ENCODE measurements at regions not wholly inside any gene's neighbourhood (a gene's known extent, or its start where the extent isn't known, plus 50 kb on each side); places are given as distances from the start of the nearest gene placed in this dataset.

DNA sequence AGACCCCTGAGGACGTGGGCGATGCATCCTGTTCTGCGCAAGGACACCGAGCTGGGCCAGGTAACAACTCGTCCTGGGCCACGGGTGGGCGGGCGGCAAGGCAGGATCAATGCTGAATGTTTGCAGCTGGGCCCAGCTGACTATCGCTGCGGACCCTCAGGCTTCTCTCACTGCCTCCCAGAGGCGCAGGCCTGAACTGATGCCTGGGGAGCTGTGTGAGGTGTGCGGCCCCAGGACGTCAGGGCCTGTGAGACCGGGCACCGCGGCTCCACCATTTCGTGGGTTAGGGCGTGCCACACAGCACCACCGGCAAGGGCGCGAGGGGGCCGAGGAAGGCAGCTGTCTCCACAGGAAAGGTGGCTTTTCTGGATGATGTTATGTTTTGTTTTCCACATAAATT lies 307.4 kb downstream of the NDUFA10 start:
- Histone ChIP-seq H3K36me3 (ENCODE audit: insufficient read depth, low read length) (no peaks in the 10 kb centered on the region), H3K4me1 (ENCODE audit: insufficient read depth, low read length) (no peaks in the 10 kb centered on the region), H3K9me3 (ENCODE audit: insufficient read depth, low read depth, low read length) (peaks cover 10% of the 10 kb centered on the region; the same call in 1 of the 2 replicates), H3K27ac (ENCODE audit: low read depth, low read length) (no peak overlapping the region), H3K4me3 (ENCODE audit: low read length) (no peak overlapping the region), H3K27me3 (ENCODE audit: insufficient read depth, low read length) (no peaks in the 10 kb centered on the region), H3K9ac (ENCODE audit: low read depth, low read length) (no peak overlapping the region)
- WGBS, result 94% methylated on average over 22 of the region's 22 CpGs

DNA sequence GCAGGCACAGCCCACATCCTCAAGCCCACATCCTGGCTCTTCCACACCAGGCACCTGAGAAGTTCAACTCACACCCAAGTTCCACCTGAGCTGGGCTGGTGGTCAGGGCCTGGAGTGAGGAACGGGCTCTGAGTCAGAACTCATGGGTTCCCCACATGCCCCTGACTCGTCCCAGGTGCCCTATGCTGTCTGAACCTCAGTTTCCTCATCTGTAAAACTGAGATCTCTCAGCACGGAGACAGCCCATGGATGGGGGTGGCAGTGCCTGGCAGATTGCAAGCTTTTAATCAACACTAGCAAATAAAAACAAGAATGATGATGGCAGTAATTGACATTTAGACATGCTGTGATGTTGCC lies 307.8 kb downstream of the NDUFA10 start:
- Histone ChIP-seq H3K36me3 (ENCODE audit: insufficient read depth, low read length) (no peaks in the 10 kb centered on the region), H3K4me1 (ENCODE audit: insufficient read depth, low read length) (no peaks in the 10 kb centered on the region), H3K9ac (ENCODE audit: low read depth, low read length) (no peak overlapping the region), H3K4me3 (ENCODE audit: low read length) (no peak overlapping the region), H3K9me3 (ENCODE audit: insufficient read depth, low read depth, low read length) (peaks cover 14% of the 10 kb centered on the region; the same call in 1 of the 2 replicates), H3K27ac (ENCODE audit: low read depth, low read length) (no peak overlapping the region), H3K27me3 (ENCODE audit: insufficient read depth, low read length) (no peaks in the 10 kb centered on the region)
- 89% methylated on average over 3 of the region's 3 CpGs for WGBS

DNA sequence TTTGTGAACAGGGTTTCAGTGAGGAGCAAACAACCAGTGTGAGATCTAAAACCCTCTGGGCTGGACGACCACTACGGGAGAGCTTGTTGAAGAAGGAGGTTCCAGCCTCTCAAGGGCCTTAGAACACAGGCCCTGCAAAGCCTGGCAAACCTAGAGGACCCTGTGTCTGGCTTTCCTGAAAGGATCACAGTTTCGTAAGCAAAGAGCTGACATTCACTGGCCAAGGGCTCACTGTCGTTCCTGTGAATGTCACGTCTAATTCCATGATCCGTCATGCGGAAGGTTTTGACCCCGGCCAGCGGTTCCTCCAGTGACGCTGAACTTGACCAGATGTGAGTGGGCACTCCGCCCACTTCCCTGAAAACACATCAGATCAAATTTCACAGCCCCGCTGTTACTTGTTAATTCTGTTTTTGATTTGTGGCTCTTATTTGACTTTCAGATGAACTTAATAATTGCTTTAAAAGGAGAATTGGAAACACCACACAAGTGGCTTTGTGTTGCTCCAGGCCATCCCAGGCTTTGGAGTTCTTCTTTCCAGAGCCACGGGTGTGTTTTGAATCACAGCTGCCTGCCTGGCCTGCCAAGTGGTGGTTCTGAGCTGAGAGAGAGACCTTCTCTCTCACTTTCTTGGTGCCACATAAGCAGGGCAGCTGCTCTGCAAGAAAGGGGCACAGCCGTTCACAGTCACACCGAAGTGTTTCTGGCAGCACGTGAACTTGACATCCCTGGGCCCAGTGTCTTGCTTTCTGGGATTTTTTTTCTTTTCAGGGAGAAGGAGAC lies 308.4 kb downstream of the NDUFA10 start:
- peaks cover 19% of the 10 kb centered on the region for H3K9me3 ChIP-seq (ENCODE audit: insufficient read depth, low read depth, low read length)
- 89% methylated on average over 16 of the region's 16 CpGs for WGBS
- H3K27me3 ChIP-seq (ENCODE audit: insufficient read depth, low read length), result no peaks in the 10 kb centered on the region
- H3K27ac ChIP-seq (ENCODE audit: low read depth, low read length), result no peak overlapping the region
- no peak overlapping the region for H3K4me3 ChIP-seq (ENCODE audit: low read length)
- no peaks in the 10 kb centered on the region for H3K36me3 ChIP-seq (ENCODE audit: insufficient read depth, low read length)
- H3K9ac ChIP-seq (ENCODE audit: low read depth, low read length), result no peak overlapping the region
- H3K4me1 ChIP-seq (ENCODE audit: insufficient read depth, low read length), result no peaks in the 10 kb centered on the region

DNA sequence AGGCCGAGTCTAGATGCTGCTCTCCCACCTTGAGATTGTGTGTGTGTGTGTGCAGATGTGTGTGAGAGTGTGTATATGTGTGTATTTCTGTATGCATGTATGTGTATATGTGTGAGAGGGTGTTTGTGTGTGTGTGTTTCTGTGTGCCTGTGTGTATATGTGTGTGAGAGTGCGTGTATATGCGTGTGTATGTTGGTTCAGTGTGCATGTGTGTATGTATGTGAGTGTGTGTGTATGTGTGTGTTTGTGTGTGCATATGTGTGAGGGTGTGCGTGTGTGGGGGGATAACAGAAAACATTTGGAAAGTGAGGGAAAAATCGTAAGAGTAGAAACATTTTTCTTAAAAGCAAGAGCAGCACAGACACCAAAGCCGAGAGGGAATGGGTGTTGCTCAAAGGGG lies 309.1 kb downstream of the NDUFA10 start:
- Histone ChIP-seq H3K36me3 (ENCODE audit: insufficient read depth, low read length) (no peaks in the 10 kb centered on the region), H3K9me3 (ENCODE audit: insufficient read depth, low read depth, low read length) (peaks cover 19% of the 10 kb centered on the region), H3K27ac (ENCODE audit: low read depth, low read length) (no peak overlapping the region), H3K27me3 (ENCODE audit: insufficient read depth, low read length) (no peaks in the 10 kb centered on the region), H3K9ac (ENCODE audit: low read depth, low read length) (no peak overlapping the region), H3K4me3 (ENCODE audit: low read length) (no peak overlapping the region), H3K4me1 (ENCODE audit: insufficient read depth, low read length) (no peaks in the 10 kb centered on the region)
- WGBS, result 93% methylated on average over 6 of the region's 6 CpGs

DNA sequence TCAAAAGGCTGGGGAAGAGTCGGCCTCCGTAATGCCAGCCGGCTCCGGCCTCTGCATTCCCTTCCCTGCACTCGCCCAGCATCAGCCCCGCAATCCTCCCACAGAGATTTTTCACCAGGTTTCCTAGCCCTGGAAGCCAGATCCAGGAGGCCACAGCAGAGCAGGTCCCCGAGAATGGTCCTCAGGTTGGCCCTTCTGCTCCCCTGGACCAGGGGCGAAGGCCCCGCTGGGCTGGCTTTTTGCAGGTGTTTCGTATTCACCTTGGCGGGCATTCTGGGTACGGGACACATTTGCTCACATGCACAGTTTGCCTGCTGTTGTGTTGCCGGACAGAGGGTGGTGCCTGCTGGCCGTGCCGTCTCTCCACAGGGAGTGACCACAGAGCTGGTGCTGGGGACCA lies 309.5 kb downstream of the NDUFA10 start:
- H3K4me3 ChIP-seq (ENCODE audit: low read length), result no peak overlapping the region
- no peaks in the 10 kb centered on the region for H3K27me3 ChIP-seq (ENCODE audit: insufficient read depth, low read length)
- H3K9me3 ChIP-seq (ENCODE audit: insufficient read depth, low read depth, low read length), result peaks cover 19% of the 10 kb centered on the region
- WGBS, result 94% methylated on average over 15 of the region's 15 CpGs
- H3K9ac ChIP-seq (ENCODE audit: low read depth, low read length), result no peak overlapping the region
- H3K4me1 ChIP-seq (ENCODE audit: insufficient read depth, low read length), result no peaks in the 10 kb centered on the region
- H3K27ac ChIP-seq (ENCODE audit: low read depth, low read length), result no peak overlapping the region
- no peaks in the 10 kb centered on the region for H3K36me3 ChIP-seq (ENCODE audit: insufficient read depth, low read length)

DNA sequence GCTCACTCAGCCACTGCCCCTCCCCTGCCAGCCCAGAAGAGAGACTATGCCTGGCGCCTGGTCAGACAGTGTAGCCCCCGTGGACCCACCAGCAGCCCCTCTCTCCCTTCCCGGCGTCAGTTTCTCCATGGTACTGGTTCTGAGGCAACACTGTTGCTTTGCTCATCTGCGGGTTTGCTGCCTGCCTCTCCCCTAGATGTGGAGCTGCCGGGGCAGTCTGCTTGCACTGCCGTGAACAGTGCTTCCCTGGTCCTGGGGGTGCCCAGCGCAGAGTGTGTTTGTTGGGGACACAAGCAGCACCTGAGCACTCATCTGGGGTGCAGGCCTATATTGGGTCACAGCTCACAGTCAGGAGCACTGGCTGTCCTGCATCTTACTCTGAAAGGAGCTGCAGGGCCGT lies 309.9 kb downstream of the NDUFA10 start:
- no peaks in the 10 kb centered on the region for H3K27me3 ChIP-seq (ENCODE audit: insufficient read depth, low read length)

DNA sequence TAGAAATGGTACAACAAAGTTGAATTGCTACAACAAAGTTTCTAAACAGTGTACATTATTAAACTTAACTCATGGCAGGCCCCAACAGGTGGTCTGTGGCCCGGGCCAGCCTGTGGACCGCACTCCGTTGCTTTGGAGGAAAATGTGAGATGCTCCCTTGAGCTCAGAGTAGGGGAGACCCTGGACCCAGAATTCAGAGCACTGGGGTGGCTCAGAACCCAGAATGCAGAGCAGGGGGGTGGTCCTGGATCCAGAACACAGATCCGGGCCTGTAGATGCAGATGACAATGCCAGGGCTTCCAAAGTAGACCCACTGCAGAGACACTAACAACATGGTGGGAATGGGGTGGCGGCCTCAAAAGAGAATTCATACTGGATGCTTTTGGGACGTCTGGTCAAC lies 311.0 kb downstream of the NDUFA10 start:
- Histone ChIP-seq H3K4me3 (ENCODE audit: low read length) (no peak overlapping the region), H3K27ac (ENCODE audit: low read depth, low read length) (no peak overlapping the region), H3K4me1 (ENCODE audit: insufficient read depth, low read length) (no peaks in the 10 kb centered on the region), H3K27me3 (ENCODE audit: insufficient read depth, low read length) (no peaks in the 10 kb centered on the region), H3K9me3 (ENCODE audit: insufficient read depth, low read depth, low read length) (peaks cover 15% of the 10 kb centered on the region), H3K9ac (ENCODE audit: low read depth, low read length) (no peak overlapping the region), H3K36me3 (ENCODE audit: insufficient read depth, low read length) (no peaks in the 10 kb centered on the region)
- WGBS, result 79% methylated on average over 6 of the region's 6 CpGs

More for the DNA sequence above, 309.9 kb downstream of the NDUFA10 start:
- Histone ChIP-seq H3K4me1 (ENCODE audit: insufficient read depth, low read length) (no peaks in the 10 kb centered on the region), H3K27ac (ENCODE audit: low read depth, low read length) (no peak overlapping the region), H3K36me3 (ENCODE audit: insufficient read depth, low read length) (no peaks in the 10 kb centered on the region), H3K4me3 (ENCODE audit: low read length) (no peak overlapping the region), H3K9ac (ENCODE audit: low read depth, low read length) (no peak overlapping the region), H3K9me3 (ENCODE audit: insufficient read depth, low read depth, low read length) (peaks cover 19% of the 10 kb centered on the region)
- 90% methylated on average over 9 of the region's 9 CpGs for WGBS

DNA sequence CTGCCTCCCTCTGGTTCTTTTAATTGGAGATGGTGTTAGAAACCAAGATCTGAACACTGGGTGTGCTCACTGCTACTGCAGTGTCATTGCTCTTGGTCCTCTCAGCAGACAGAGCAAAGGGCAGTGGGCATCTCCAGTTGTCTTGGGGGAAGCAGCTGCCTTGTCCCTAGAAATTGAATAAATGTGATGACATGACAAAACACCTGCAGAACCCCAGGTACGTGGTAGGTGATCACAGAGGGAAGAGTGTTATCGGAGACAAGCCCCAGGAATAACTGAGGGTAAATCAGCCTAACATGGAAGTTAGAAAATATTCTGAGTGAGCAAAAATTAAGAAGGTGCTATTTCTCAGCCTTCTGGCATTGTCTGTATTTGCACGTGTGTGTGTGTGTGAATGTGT lies 311.9 kb upstream of the HDAC4 start:
- Histone ChIP-seq H3K9me3 (ENCODE audit: insufficient read depth, low read depth, low read length) (peaks cover 15% of the 10 kb centered on the region), H3K36me3 (ENCODE audit: insufficient read depth, low read length) (no peaks in the 10 kb centered on the region), H3K4me3 (ENCODE audit: low read length) (no peak overlapping the region), H3K9ac (ENCODE audit: low read depth, low read length) (no peak overlapping the region), H3K27ac (ENCODE audit: low read depth, low read length) (no peak overlapping the region), H3K4me1 (ENCODE audit: insufficient read depth, low read length) (no peaks in the 10 kb centered on the region), H3K27me3 (ENCODE audit: insufficient read depth, low read length) (no peaks in the 10 kb centered on the region)
- WGBS, result 94% methylated on average over 3 of the region's 3 CpGs

DNA sequence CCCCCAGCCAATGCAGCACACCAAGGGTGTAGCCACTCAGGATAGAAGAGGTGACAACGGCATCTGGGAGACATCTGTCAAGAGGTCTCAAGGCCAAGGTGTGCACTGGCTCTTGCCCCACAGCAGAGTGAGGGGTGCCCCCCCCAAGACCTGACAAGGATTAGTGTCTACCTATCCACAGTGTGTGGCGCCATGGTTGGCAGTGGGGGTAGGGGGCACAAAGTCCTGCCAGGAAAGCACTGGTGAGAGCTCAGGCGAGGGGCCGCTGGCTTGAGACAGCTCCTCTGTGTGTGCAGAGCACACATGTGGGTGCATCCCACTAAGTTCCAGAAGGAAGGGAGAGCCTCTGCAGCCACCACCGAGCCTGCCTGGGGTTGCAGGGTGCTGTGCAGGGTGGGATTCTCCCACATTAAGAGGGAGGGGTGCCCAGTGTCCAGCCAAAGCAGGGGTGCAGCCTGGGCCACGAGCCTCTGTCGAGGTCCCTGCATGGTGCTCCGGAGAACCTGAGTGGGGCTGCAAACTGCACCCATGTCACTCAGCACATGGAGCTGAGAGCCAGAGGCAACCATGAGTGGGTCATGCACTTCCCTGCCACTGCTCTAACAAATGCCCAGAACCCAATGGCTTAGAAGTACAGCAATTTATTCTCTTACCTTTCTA lies 311.2 kb upstream of the HDAC4 start:
- Histone ChIP-seq H3K4me1 (ENCODE audit: insufficient read depth, low read length) (no peaks in the 10 kb centered on the region), H3K4me3 (ENCODE audit: low read length) (no peak overlapping the region), H3K36me3 (ENCODE audit: insufficient read depth, low read length) (no peaks in the 10 kb centered on the region), H3K27me3 (ENCODE audit: insufficient read depth, low read length) (no peaks in the 10 kb centered on the region), H3K27ac (ENCODE audit: low read depth, low read length) (no peak overlapping the region), H3K9me3 (ENCODE audit: insufficient read depth, low read depth, low read length) (peaks cover 15% of the 10 kb centered on the region), H3K9ac (ENCODE audit: low read depth, low read length) (no peak overlapping the region)
- 94% methylated on average over 8 of the region's 8 CpGs for WGBS

DNA sequence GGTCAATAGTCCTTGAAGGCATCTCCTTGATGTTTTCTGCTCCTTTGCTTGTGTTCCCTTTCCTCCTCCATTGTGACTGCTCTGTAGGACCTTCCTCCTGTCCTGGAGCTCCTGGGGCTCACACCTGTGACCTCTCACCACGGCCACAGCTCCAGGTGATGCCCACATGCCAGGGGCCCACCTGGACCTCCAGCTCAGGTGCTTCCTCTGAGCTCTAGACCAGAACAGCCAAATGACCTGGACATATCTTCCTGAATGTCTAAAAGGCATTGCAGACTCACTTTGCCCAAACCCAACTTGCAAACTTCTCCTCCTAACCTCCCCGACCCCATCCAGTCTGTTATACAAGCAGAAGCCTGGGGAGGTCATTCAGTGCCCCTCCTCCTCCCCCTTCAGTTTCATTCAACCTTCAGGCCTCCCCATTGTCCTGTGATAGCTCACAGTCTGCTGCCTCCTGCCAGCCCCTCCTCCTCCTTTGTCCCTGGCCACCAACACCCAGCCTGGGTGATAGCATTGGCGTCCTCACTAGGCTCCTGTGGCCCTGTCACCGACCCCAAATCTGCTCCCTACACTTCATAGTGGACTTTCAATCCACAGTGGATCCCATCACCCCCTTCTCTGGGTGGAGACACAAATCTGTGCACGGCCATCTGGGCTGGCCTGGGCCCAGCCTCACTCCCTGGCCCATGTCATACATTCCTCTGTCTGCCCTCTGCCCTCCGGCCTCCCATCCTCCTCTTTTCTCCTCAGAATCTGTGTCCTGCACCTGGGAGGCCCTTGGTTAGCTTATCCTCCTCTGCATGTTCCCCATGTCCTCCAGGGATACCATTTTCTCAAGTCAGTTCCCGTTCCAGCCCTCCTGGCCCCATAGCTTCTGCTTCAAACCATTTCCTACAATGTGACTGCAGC lies 310.4 kb upstream of the HDAC4 start:
- H3K27me3 ChIP-seq (ENCODE audit: insufficient read depth, low read length), result no peaks in the 10 kb centered on the region
- H3K4me3 ChIP-seq (ENCODE audit: low read length), result no peak overlapping the region
- 63% methylated on average over 7 of the region's 7 CpGs for WGBS
- no peak overlapping the region for H3K27ac ChIP-seq (ENCODE audit: low read depth, low read length)
- peaks cover 15% of the 10 kb centered on the region for H3K9me3 ChIP-seq (ENCODE audit: insufficient read depth, low read depth, low read length)
- H3K9ac ChIP-seq (ENCODE audit: low read depth, low read length), result no peak overlapping the region
- no peaks in the 10 kb centered on the region for H3K36me3 ChIP-seq (ENCODE audit: insufficient read depth, low read length)
- no peaks in the 10 kb centered on the region for H3K4me1 ChIP-seq (ENCODE audit: insufficient read depth, low read length)

DNA sequence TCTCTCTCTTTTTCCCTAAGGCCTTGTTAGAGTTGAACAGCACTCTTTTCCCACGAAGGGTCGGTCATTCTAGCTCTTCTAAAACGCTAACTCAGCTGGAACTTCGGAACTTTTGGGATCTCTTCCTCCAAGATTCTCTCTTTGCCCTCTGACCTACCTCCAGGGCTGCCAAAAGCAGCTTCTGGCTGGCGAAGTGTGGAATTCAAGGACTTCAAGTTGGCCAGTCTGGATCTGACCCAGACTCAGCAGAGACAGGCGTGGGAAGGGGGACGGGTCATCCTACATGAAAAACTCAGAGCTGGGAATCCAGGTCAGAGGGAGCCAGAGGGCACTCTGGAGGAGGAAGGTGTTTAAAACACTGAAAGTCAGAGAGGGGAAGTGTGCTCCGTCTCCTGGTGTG lies 305.5 kb upstream of the HDAC4 start:
- Histone ChIP-seq H3K27ac (ENCODE audit: low read depth, low read length) (no peak overlapping the region), H3K27me3 (ENCODE audit: insufficient read depth, low read length) (no peaks in the 10 kb centered on the region), H3K36me3 (ENCODE audit: insufficient read depth, low read length) (no peaks in the 10 kb centered on the region), H3K4me1 (ENCODE audit: insufficient read depth, low read length) (no peaks in the 10 kb centered on the region), H3K4me3 (ENCODE audit: low read length) (no peak overlapping the region), H3K9me3 (ENCODE audit: insufficient read depth, low read depth, low read length) (peaks cover 7% of the 10 kb centered on the region; the same call in 1 of the 2 replicates), H3K9ac (ENCODE audit: low read depth, low read length) (no peak overlapping the region)
- WGBS, result 65% methylated on average over 8 of the region's 8 CpGs

Measured in HUES64 (cell line).